GM19395 (cell line): ENCODE measurements at regions not wholly inside any gene's neighbourhood (a gene's known extent, or its start where the extent isn't known, plus 50 kb on each side); places are given as distances from the start of the nearest gene placed in this dataset.

Source experiments
- ATAC-seq: cut with Tn5 transposase; IDR thresholded peaks from one replicate; pipeline ENCODE4 v1.9.1; 2021; ENCODE audit warnings: mild to moderate bottlenecking, moderate library complexity; ENCODE audit not compliant: unreplicated experiment

DNA sequence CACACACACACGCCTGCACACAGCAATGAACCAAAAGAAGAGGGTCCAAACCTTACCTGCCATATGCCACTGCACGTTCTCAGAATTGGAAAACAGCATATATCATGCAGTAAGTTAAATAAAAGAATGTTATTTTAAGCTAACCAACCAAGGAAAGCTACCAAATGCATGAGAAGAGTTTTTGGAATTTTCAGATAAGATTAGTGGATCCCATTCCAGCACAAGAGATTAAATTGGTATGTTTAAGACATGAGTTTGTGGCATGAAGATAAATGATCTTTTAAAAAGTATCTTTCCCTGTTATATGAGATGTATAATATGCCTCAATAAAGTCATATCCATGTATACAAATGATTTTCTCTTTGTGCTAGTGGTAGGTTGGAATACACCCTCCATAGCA, 811.4 kb downstream of the NR2F2 start:
- ATAC-seq: no peak

DNA sequence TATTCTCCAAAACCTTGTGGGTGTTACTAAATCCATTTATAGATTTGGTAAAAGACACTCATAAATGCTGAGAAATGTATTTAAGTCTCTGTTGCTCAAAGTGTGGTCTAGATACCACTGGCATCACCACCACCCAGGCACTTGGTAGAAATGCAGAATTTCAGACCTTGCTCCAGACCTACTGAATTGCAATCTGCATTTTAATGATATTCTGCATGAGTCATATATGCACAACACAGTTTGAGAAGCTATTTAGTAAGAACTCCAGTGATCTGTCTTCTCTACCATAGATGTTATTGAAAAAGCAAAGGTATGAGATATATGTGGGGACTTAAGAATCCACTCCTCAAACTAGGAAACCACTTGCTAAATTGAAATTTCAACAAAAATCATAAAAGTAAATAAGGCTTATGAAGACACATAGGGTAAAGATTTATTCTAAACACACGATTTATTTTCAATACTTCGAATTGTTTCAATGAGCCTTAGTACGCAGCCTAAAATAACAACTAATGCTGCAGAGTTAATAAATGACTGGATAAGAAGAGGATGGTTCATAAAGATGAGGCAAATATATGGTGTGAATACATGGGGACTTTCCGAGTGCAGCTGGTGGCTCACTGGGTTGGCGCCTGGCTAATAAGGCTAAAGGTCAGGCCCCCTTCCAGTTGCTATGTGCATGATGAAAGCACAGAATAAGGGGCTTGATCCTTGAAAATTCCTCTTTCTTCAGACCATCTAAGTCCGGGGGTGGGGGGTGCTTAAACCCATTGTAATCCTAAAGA, 813.3 kb downstream of the NR2F2 start:
- no peak for ATAC-seq

GRCh38 chr15:97144377-97144711, 813.8 kb downstream of the NR2F2 start:
- ATAC-seq: no peak

GRCh38 chr15:97146929-97147870, 813.3 kb upstream of the ARRDC4 start:
- no peak for ATAC-seq

DNA sequence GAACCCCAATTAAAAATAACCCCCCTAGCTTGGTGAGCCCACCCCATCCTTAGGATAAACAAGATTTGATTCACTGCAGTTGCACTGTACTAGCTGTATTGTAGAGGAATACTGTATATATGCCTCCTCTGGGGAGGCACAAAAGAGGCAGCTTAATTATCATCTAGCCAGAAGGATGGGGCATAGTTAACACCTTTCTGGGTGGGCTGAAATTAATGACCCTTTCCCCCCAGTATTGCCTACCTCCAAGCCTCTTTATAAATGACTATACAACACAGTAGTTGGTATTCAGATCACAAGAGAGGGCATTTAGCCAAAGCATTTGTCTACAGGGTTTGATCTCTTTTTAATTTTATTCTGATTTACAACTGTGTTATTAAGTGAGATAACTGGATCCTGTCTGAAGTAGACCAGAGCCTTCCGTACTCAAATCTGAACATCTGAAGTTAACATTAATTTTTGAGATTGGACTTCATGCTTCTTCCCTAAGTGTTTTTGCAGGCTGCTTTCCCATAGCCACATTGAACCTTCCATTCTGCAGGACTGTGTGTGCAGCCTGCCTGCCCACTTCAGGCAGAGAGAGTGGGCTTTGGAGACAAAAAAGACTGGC, 807.0 kb upstream of the ARRDC4 start:
- ATAC-seq: no peak

GRCh38 chr15:97156739-97157265, 803.7 kb upstream of the ARRDC4 start:
- no peak for ATAC-seq

DNA sequence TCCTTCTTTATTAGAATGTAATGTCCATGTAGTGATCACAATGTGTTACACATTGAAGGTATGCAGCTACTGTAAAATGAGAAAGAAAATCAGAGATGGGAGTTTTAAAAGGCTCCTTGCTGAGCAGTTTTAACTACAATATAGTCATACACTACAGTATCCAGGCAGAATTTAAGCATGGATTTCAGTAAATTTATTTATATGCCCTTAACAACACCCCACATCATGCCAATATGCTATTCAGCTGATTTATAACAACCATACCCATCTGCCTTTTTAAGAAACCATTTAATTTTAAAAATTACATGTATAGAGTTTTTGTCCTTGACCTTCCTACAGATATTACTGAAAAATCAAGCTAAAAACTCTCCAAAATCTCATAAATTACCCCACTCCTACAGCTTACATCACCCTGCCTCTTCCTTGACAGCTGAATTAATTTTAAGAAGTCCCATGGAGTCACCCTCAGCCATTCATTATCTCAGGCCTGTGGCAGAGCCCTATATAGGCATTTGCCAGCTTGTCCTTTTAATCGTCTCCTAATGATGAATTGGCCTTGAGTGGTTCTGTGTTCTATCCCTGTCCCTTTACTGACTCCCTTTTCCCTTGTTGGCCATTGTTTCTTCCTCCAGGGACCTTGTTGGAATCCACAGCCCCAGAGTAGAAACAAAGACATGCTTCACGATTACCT, 797.6 kb upstream of the ARRDC4 start:
- ATAC-seq: no peak

DNA sequence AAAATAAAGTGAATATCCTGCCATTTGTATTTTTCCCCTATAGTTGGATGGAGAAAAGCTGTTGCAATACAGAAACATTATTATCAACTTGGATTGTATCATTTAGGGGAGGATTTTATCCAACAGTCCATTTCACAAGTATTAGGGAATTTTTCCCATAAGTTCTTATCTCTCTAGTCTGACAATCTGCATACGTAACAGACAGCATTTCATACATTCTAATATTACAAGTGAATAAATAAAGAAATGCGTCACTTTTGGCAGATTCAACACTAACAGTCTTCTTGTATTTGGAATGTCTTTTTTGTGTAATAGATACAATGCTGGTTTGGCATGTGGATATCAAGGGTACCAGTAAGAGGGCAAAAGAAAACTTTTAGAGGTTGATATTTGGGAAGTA, 795.3 kb upstream of the ARRDC4 start:
- ATAC-seq: no peak

DNA sequence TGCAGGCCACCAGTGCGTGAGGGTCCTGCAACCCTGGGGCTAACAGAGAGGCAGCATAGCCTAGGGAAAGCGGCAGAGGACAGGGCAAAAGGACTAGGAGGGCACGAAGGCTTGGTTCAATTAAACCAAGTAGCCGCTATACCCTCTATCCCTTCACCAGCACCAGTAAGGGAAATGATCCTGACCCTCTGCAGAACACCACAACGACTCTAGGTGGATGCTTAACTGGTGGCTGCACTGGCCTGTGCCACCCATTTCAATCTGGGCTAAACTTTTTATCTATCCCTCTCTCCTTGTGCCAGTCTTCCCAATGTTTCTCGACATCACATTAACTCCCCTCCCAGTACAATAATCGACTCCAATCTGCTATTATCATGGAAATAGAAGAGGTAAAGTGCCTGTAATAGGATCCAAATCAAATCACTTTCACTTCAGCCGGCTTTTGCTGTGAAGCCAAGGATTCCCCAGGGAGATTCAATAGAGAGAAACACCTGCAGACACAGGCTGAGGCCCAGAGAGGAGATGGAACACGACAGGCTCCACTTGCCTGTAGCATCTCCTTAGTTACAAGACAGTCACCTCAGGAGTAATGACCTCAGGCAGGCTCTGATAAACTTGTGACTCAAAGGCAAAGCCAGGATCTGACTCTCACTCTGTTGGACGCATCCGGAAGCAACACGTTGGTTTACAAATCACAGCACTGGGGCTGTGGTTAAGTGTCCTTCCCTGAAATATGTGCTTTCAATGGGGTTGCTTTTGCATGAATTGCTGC, 791.6 kb upstream of the ARRDC4 start:
- no peak for ATAC-seq

DNA sequence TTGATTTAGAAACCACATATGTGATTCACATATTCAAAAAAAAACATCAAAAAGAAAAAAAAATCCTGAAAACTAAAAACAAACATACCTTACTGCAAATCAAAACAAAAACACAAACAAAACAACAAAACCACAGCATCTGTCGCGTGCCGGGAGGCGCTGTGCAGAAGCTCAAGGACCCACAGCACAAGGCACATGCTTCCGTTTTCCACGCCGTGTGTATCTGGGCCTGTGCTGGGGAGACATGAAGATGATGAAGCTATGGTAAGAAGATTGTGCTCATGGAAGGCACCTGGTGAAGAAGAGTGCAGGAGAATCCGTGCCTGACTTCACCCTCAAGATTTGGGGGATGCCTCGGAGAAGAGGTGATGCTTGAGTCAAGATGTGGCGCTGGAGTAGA, 788.9 kb upstream of the ARRDC4 start:
- ATAC-seq: no peak

- ATAC-seq: no peak
Observed at GRCh38 chr15:97174886-97175540, 785.5 kb upstream of the ARRDC4 start.

- no peak for ATAC-seq
Observed at GRCh38 chr15:97177151-97177577, 783.3 kb upstream of the ARRDC4 start.

GRCh38 chr15:97182581-97182980, 777.9 kb upstream of the ARRDC4 start:
- ATAC-seq: no peak

- ATAC-seq: no peak
Observed at GRCh38 chr15:97189162-97189780, 771.2 kb upstream of the ARRDC4 start.

- ATAC-seq: no peak
Observed at GRCh38 chr15:97194750-97195149, 765.8 kb upstream of the ARRDC4 start.

DNA sequence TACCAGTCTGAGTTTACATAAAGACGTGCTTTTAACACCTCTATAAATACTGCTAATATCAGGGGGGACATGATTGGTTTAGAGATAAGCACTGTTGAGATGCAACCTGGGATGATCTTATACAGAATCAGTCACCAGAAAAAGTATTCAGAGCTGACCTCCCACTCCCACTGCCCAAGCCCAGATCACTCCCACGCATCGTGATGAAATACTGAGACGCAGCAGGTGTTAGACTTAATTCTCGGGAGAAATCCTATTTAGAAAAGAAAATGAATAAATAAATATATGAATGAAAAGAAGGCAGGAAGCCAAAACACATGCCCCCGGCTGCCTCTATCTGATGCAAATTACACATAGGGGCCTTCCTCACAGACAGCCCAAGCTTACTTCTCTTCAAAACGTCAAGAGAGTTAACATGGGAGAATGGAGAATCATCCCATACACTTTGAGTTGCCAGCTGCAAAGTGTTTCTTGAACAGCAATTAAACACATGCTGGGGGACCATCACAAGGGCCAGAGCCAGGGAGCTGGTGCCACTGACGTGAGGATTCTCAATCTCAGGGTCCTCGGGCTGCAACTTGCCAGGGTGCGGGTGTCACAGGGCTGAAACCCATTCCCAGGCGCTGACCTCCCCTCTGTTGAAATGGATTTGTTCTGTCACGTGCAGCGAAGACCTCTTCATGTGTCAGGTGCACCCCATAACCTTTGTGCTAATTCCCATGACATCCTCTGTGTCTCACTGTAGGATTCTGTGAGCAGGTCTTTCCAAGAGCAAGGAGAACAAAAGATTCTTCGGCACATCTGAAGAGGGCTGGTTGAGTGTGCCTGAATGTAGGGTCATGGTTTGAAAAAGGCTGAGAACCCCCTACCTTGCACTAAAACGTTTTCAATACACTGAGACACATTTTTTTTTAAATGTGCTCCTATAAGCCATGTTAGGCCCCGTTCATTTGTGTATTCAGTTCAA, 764.2 kb upstream of the ARRDC4 start:
- ATAC-seq: no peak

GRCh38 chr15:97199393-97200051, 761.0 kb upstream of the ARRDC4 start:
- ATAC-seq: no peak
